Activated T-cell treated with anti-CD3 and anti-CD28 coated beads, Interleukin-2, amount 50 U/mL, for 72 hours (primary cell): ENCODE measurements at regions not wholly inside any gene's neighbourhood (a gene's known extent, or its start where the extent isn't known, plus 50 kb on each side); places are given as distances from the start of the nearest gene placed in this dataset.
"Not testable (repeated sequence)": the region's sequence is repeated elsewhere in the genome, so short reads cannot be mapped to it uniquely, and the experiment has no call there.

Source experiments
- ATAC-seq, 2 donors: fragments of 150-1000 bp; cut with Tn5 transposase; replicated peaks in 1 of 2; 2 replicates each; pipeline ENCODE4 v1.10.0; 2021; ENCODE audit warnings: moderate library complexity in 2 of 2, mild to moderate bottlenecking in 1 of 2
- DNase-seq, 2 donors: peaks; one replicate each; pipeline ENCODE4 v3.0.0; 2021 to 2022; ENCODE audit warnings: mixed read lengths in 1 of 2
- H3K27ac Mint-ChIP-seq: one replicate; pipeline ENCODE4 v1.8.0; 2022; ENCODE audit warnings: mild to moderate bottlenecking, moderate library complexity, mixed read lengths
- H3K27me3 Mint-ChIP-seq: one replicate; pipeline ENCODE4 v1.8.0; 2022; ENCODE audit warnings: low read depth, mixed read lengths
- H3K36me3 Mint-ChIP-seq, 2 donors: one replicate each; pipeline ENCODE4 v1.8.0; 2022; ENCODE audit warnings: mixed read lengths in 2 of 2, mild to moderate bottlenecking in 1 of 2; ENCODE audit not compliant: insufficient read depth in 2 of 2
- H3K4me1 Mint-ChIP-seq: one replicate; pipeline ENCODE4 v1.8.0; 2022; ENCODE audit warnings: low read depth, mixed read lengths
- H3K4me3 Mint-ChIP-seq, 2 donors: one replicate each; pipeline ENCODE4 v1.8.0; 2022; ENCODE audit warnings: mild to moderate bottlenecking in 2 of 2, mixed read lengths in 2 of 2, moderate library complexity in 2 of 2
- H3K9me3 Mint-ChIP-seq, 2 donors: one replicate each; pipeline ENCODE4 v1.8.0; 2022; ENCODE audit warnings: mixed read lengths in 2 of 2

GRCh38 chr10:3382092-3382491 is 209.5 kb upstream of the PITRM1 start:
- no peak overlapping the region for H3K4me3 Mint-ChIP-seq
- ATAC-seq (no peak), DNase-seq (no peak)
- H3K9me3 Mint-ChIP-seq: peaks cover 9% of the 10 kb centered on the region in 2 donors
- H3K27me3 Mint-ChIP-seq: peaks cover 22% of the 10 kb centered on the region
- no peak overlapping the region for H3K27ac Mint-ChIP-seq
- H3K4me1 Mint-ChIP-seq: no peaks in the 10 kb centered on the region
- H3K36me3 Mint-ChIP-seq: peaks cover 2 to 6% of the 10 kb centered on the region in 2 donors

GRCh38 chr10:3380406-3381050 is 207.9 kb upstream of the PITRM1 start:
- Mint-ChIP-seq H3K27ac (no peak overlapping the region), H3K4me3 (no peak overlapping the region), H3K36me3 (peaks cover 2 to 6% of the 10 kb centered on the region in 2 donors), H3K27me3 (peaks cover 7% of the 10 kb centered on the region), H3K9me3 (peaks cover 6 to 8% of the 10 kb centered on the region in 2 donors), H3K4me1 (no peaks in the 10 kb centered on the region)
- DNase-seq (no peak), ATAC-seq (no peak)

GRCh38 chr10:3376631-3377030 is 204.0 kb upstream of the PITRM1 start:
- no peak for ATAC-seq
- no peaks in the 10 kb centered on the region for H3K9me3 Mint-ChIP-seq

GRCh38 chr10:3375505-3375904 is 202.9 kb upstream of the PITRM1 start:
- no peaks in the 10 kb centered on the region for H3K4me1 Mint-ChIP-seq
- no peak for DNase-seq
- ATAC-seq: no peak
- H3K36me3 Mint-ChIP-seq: no peaks in the 10 kb centered on the region
- no peaks in the 10 kb centered on the region for H3K9me3 Mint-ChIP-seq
- no peaks in the 10 kb centered on the region for H3K27me3 Mint-ChIP-seq
- H3K4me3 Mint-ChIP-seq: no peak overlapping the region
- H3K27ac Mint-ChIP-seq: no peak overlapping the region

More at GRCh38 chr10:3376631-3377030, 204.0 kb upstream of the PITRM1 start:
- Mint-ChIP-seq H3K36me3 (no peaks in the 10 kb centered on the region), H3K27me3 (no peaks in the 10 kb centered on the region), H3K27ac (no peak overlapping the region), H3K4me3 (no peak overlapping the region), H3K4me1 (no peaks in the 10 kb centered on the region)
- no peak for DNase-seq

- DNase-seq: no peak
- no peak for ATAC-seq
- Mint-ChIP-seq H3K4me1 (no peaks in the 10 kb centered on the region), H3K9me3 (no peaks in the 10 kb centered on the region), H3K27me3 (no peaks in the 10 kb centered on the region), H3K36me3 (no peaks in the 10 kb centered on the region), H3K27ac (no peak overlapping the region), H3K4me3 (no peak overlapping the region)
These were observed 202.3 kb upstream of the PITRM1 start for GRCh38 chr10:3374914-3375313.

- H3K9me3 Mint-ChIP-seq, H3K4me3 Mint-ChIP-seq, ATAC-seq, DNase-seq, H3K27me3 Mint-ChIP-seq, H3K27ac Mint-ChIP-seq, H3K36me3 Mint-ChIP-seq, H3K4me1 Mint-ChIP-seq: not testable (repeated sequence)
These were observed 200.9 kb upstream of the PITRM1 start for GRCh38 chr10:3373374-3374027.

GRCh38 chr10:3372281-3372680 is 199.7 kb upstream of the PITRM1 start:
- H3K9me3 Mint-ChIP-seq: no peaks in the 10 kb centered on the region
- DNase-seq: no peak
- H3K4me1 Mint-ChIP-seq: no peaks in the 10 kb centered on the region
- ATAC-seq: no peak
- H3K4me3 Mint-ChIP-seq: no peak overlapping the region
- no peak overlapping the region for H3K27ac Mint-ChIP-seq
- no peaks in the 10 kb centered on the region for H3K27me3 Mint-ChIP-seq
- H3K36me3 Mint-ChIP-seq: no peaks in the 10 kb centered on the region

GRCh38 chr10:3371624-3372023 is 199.0 kb upstream of the PITRM1 start:
- not testable (repeated sequence) for DNase-seq, H3K36me3 Mint-ChIP-seq, H3K4me1 Mint-ChIP-seq, H3K9me3 Mint-ChIP-seq, ATAC-seq, H3K27me3 Mint-ChIP-seq, H3K4me3 Mint-ChIP-seq, H3K27ac Mint-ChIP-seq

GRCh38 chr10:3366735-3367405 is 194.3 kb upstream of the PITRM1 start:
- Mint-ChIP-seq H3K27ac (no peak overlapping the region), H3K4me3 (no peak overlapping the region), H3K27me3 (peaks cover 12% of the 10 kb centered on the region), H3K4me1 (no peaks in the 10 kb centered on the region), H3K36me3 (peaks cover 2 to 3% of the 10 kb centered on the region in 2 donors), H3K9me3 (peaks cover 0 to 2% of the 10 kb centered on the region in 2 donors)
- DNase-seq: no peak
- ATAC-seq: no peak

- peaks cover 3 to 7% of the 10 kb centered on the region in 2 donors for H3K9me3 Mint-ChIP-seq
- peaks cover 12% of the 10 kb centered on the region for H3K27me3 Mint-ChIP-seq
- H3K27ac Mint-ChIP-seq: no peak overlapping the region
- DNase-seq (no peak), ATAC-seq (no peak)
- no peaks in the 10 kb centered on the region for H3K4me1 Mint-ChIP-seq
- peaks cover 5 to 8% of the 10 kb centered on the region in 2 donors for H3K36me3 Mint-ChIP-seq
- no peak overlapping the region for H3K4me3 Mint-ChIP-seq
These were observed 193.5 kb upstream of the PITRM1 start for GRCh38 chr10:3366043-3366442.

GRCh38 chr10:3365630-3366029 is 193.0 kb upstream of the PITRM1 start:
- DNase-seq (no peak), ATAC-seq (no peak)
- no peak overlapping the region for H3K27ac Mint-ChIP-seq
- peaks cover 12% of the 10 kb centered on the region for H3K27me3 Mint-ChIP-seq
- peaks cover 5 to 11% of the 10 kb centered on the region in 2 donors for H3K9me3 Mint-ChIP-seq
- no peak overlapping the region for H3K4me3 Mint-ChIP-seq
- H3K36me3 Mint-ChIP-seq: peaks cover 8 to 10% of the 10 kb centered on the region in 2 donors
- no peaks in the 10 kb centered on the region for H3K4me1 Mint-ChIP-seq

GRCh38 chr10:3364768-3365480 is 192.3 kb upstream of the PITRM1 start:
- Mint-ChIP-seq H3K4me1 (no peaks in the 10 kb centered on the region), H3K27me3 (peaks cover 12% of the 10 kb centered on the region), H3K27ac (no peak overlapping the region), H3K4me3 (no peak overlapping the region), H3K9me3 (peaks cover 5 to 11% of the 10 kb centered on the region in 2 donors), H3K36me3 (peaks cover 10 to 11% of the 10 kb centered on the region in 2 donors)
- DNase-seq (no peak), ATAC-seq (no peak)
